ENCODE measurements at regions not wholly inside any gene's neighbourhood (a gene's known extent, or its start where the extent isn't known, plus 50 kb on each side); places are given as distances from the start of the nearest gene placed in this dataset.

DNA sequence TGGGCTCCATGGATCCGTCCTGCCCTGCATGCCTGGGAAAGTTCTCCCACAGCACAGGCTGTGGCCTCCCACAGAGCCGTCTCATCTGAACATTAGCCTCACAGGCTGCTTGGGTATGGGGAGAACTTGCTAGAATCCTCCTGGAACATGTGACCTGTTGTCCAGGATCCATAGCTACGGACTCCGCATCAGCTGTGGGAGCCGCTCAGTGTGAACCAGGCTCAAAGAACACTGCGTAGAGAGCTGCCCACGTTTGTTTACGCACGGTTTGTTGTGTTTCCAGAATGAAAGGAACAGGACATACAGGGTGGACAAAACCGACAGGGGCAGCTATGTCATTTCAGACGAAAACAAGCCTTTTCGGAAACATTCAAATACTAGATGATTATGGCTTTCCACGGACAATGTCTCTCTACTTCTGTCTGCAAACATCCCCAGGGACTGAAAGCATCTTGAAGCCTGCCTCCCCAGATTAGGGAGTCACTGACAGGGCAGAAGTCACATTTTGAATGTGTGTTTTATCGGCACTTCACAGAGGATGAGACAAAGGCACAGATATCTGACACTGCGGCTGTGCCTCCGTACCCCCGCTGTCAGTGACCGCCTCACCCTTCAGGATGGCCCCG is 390.3 kb downstream of the GADD45G start:
- BruUV-seq (replicated peaks), result no TSS peak
- H3K9me3 ChIP-seq (ENCODE audit: low read depth, low read length, poor library complexity, severe bottlenecking), result no peaks in the 10 kb centered on the region
- H3K27me3 ChIP-seq (replicated peaks; ENCODE audit: insufficient read depth, low read depth, low read length, poor library complexity), result no peaks in the 10 kb centered on the region
- H3K4me3 ChIP-seq (ENCODE audit: low read depth, low read length, poor library complexity, severe bottlenecking), result no peak overlapping the region
- no peak overlapping the region for H3K27ac ChIP-seq (ENCODE audit: low read depth, low read length, poor library complexity, severe bottlenecking)
- H3K4me1 ChIP-seq (ENCODE audit: insufficient read depth, low read length, poor library complexity, severe bottlenecking), result no peaks in the 10 kb centered on the region
- CTCF ChIA-PET, result no interaction called here
- POLR2A ChIA-PET (ENCODE audit: low non-redundant PET), result interaction anchor here (0.6 kb wide), 1 partner anchor 392 kb away, joined by 6 read pairs; no protein-coding TSS in a partner anchor
- TF ChIP-seq EZH2 (IDR thresholded peaks at IDR 0.05; ENCODE audit: borderline replicate concordance, low read depth, low read length, poor library complexity, severe bottlenecking) (no peak), CTCF (conservative IDR thresholded peaks at IDR 0.05; ENCODE audit: low read depth, low read length) (no peak)
- intact Hi-C loops (cut with micrococcal nuclease; ENCODE audit: unreplicated experiment), result no loop called here
- no peaks in the 10 kb centered on the region for H3K36me3 ChIP-seq (ENCODE audit: insufficient read depth, low read length, poor library complexity, severe bottlenecking)
- no peak for DNase-seq (ENCODE audit: low spot score)

GRCh38 chr9:89996116-89996515 is 391.3 kb downstream of the GADD45G start:
- no peaks in the 10 kb centered on the region for H3K9me3 ChIP-seq (ENCODE audit: low read depth, low read length, poor library complexity, severe bottlenecking)
- no peaks in the 10 kb centered on the region for H3K4me1 ChIP-seq (ENCODE audit: insufficient read depth, low read length, poor library complexity, severe bottlenecking)
- ChIA-PET CTCF (no interaction called here), POLR2A (ENCODE audit: low non-redundant PET) (no interaction called here)
- TF ChIP-seq EZH2 (IDR thresholded peaks at IDR 0.05; ENCODE audit: borderline replicate concordance, low read depth, low read length, poor library complexity, severe bottlenecking) (no peak), CTCF (conservative IDR thresholded peaks at IDR 0.05; ENCODE audit: low read depth, low read length) (no peak)
- no peaks in the 10 kb centered on the region for H3K36me3 ChIP-seq (ENCODE audit: insufficient read depth, low read length, poor library complexity, severe bottlenecking)
- H3K27ac ChIP-seq (ENCODE audit: low read depth, low read length, poor library complexity, severe bottlenecking), result no peak overlapping the region
- no peak overlapping the region for H3K4me3 ChIP-seq (ENCODE audit: low read depth, low read length, poor library complexity, severe bottlenecking)
- BruUV-seq (replicated peaks), result no TSS peak
- DNase-seq (ENCODE audit: low spot score), result no peak
- H3K27me3 ChIP-seq (replicated peaks; ENCODE audit: insufficient read depth, low read depth, low read length, poor library complexity), result no peaks in the 10 kb centered on the region
- intact Hi-C loops (cut with micrococcal nuclease; ENCODE audit: unreplicated experiment), result no loop called here

DNA sequence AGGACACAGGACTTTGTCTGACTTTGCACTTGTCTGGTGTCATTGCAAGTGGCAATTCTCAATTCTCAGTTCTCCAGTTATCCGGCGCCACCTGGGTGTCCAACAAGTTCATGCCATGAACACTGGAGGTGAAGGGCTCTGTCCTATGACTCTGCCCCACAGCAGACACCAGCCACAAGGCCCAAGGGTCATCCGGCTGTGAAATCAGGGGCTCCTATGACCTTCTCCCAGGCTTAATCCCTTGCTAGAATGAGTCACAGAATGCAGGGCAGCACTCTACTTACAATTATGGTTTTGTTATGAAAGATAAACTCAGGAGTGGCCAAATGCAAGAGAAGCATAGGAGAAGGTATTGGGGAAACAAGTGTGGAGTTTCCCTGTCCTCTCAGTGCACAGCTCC is 392.0 kb downstream of the GADD45G start:
- no peak for DNase-seq (ENCODE audit: low spot score)
- CTCF ChIA-PET, result no interaction called here
- POLR2A ChIA-PET (ENCODE audit: low non-redundant PET), result no interaction called here

More for the DNA sequence above, 392.0 kb downstream of the GADD45G start:
- Histone ChIP-seq H3K4me1 (ENCODE audit: insufficient read depth, low read length, poor library complexity, severe bottlenecking) (no peaks in the 10 kb centered on the region), H3K9me3 (ENCODE audit: low read depth, low read length, poor library complexity, severe bottlenecking) (no peaks in the 10 kb centered on the region), H3K4me3 (ENCODE audit: low read depth, low read length, poor library complexity, severe bottlenecking) (no peak overlapping the region), H3K27ac (ENCODE audit: low read depth, low read length, poor library complexity, severe bottlenecking) (no peak overlapping the region), H3K36me3 (ENCODE audit: insufficient read depth, low read length, poor library complexity, severe bottlenecking) (no peaks in the 10 kb centered on the region), H3K27me3 (replicated peaks; ENCODE audit: insufficient read depth, low read depth, low read length, poor library complexity) (no peaks in the 10 kb centered on the region)
- intact Hi-C loops (cut with micrococcal nuclease; ENCODE audit: unreplicated experiment), result no loop called here
- no TSS peak for BruUV-seq (replicated peaks)
- no peak for TF ChIP-seq EZH2 (IDR thresholded peaks at IDR 0.05; ENCODE audit: borderline replicate concordance, low read depth, low read length, poor library complexity, severe bottlenecking)
- TF ChIP-seq CTCF (conservative IDR thresholded peaks at IDR 0.05; ENCODE audit: low read depth, low read length), result no peak
